ENCODE measurements at regions not wholly inside any gene's neighbourhood (a gene's known extent, or its start where the extent isn't known, plus 50 kb on each side); places are given as distances from the start of the nearest gene placed in this dataset.

DNA sequence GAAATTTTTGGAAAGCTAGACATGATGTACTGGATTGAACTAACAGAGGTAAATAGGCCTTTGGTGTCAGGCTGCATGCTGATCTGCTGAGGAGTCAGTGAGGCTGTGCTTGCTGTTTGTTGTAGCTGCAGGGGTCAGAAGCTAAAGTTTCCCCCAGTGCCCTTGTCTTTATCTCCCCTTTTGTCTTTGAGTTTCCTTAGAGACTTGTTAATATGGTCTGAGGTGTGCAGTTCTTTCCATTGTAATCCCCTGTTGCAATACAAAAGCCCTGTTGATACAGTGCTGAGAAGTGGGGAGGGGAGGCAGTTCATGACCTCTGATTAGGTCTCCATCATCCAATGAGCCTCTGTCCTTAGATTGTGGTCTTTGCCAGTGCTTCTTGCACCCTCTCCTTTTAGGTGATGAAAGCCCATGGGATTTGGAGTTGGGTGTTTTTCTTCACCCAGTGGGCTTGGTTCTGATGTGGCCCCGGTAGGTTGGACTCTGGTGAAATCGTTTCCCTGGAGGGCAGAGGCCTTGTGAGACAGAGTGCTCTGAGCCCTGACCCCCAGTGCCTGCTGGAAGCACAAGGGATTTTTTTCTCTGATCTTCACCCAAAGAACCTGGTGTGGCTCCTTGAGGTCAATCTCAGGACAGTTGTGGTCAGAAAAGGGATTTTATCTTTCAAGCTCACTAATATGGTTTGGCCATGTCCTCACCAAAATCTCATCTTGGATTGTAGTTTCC, 163.1 kb downstream of the TMEM18 start:
- Histone ChIP-seq H3K9ac (ENCODE audit: insufficient read depth, low read length) (no peak overlapping the region), H3K9me3 (ENCODE audit: control insufficient read depth, insufficient read depth, low read depth, low read length) (peaks cover 2% of the 10 kb centered on the region), H3K4me1 (ENCODE audit: control insufficient read depth, extremely low read depth, insufficient read depth, low read length) (no peaks in the 10 kb centered on the region), H2AFZ (ENCODE audit: low read length) (no peak overlapping the region), H3K4me3 (replicated peaks in 1 of 4; ENCODE audit: control extremely low read depth in 1 of 4, insufficient read depth in 1 of 4, low read depth in 3 of 4, low read length in 4 of 4) (no peak overlapping the region), H4K20me1 (ENCODE audit: control insufficient read depth, extremely low read depth, insufficient read depth, low read length) (no peaks in the 10 kb centered on the region), H3K27me3 (ENCODE audit: control insufficient read depth, insufficient read depth, low read length) (no peaks in the 10 kb centered on the region), H3K36me3 (ENCODE audit: control insufficient read depth, insufficient read depth, low read length) (no peaks in the 10 kb centered on the region), H3K4me2 (ENCODE audit: extremely low read depth, insufficient read depth, low read length) (no peak overlapping the region), H3K79me2 (ENCODE audit: control insufficient read depth, insufficient read depth, low read length) (no peaks in the 10 kb centered on the region), H3K27ac (ENCODE audit: insufficient read depth, low read length) (no peak overlapping the region)
- no peak for DNase-seq (ENCODE audit: low read depth in 2 of 2)
- TF ChIP-seq EZH2 (IDR thresholded peaks at IDR 0.05; ENCODE audit: low read length, missing control alignments), result no peak
- TF ChIP-seq CTCF (conservative IDR thresholded peaks at IDR 0.05 in 1 of 2, IDR thresholded peaks at IDR 0.05 in 1 of 2; ENCODE audit: low read depth in 1 of 2, low read length in 2 of 2), result no peak

GRCh38 chr2:510839-511238, 166.4 kb downstream of the TMEM18 start:
- Histone ChIP-seq H3K27me3 (ENCODE audit: control insufficient read depth, insufficient read depth, low read length) (no peaks in the 10 kb centered on the region), H3K9me3 (ENCODE audit: control insufficient read depth, insufficient read depth, low read depth, low read length) (peaks cover 2% of the 10 kb centered on the region), H3K4me2 (ENCODE audit: extremely low read depth, insufficient read depth, low read length) (no peak overlapping the region), H2AFZ (ENCODE audit: low read length) (no peak overlapping the region), H3K27ac (ENCODE audit: insufficient read depth, low read length) (no peak overlapping the region), H3K4me3 (replicated peaks in 1 of 4; ENCODE audit: control extremely low read depth in 1 of 4, insufficient read depth in 1 of 4, low read depth in 3 of 4, low read length in 4 of 4) (no peak overlapping the region), H3K4me1 (ENCODE audit: control insufficient read depth, extremely low read depth, insufficient read depth, low read length) (no peaks in the 10 kb centered on the region), H3K36me3 (ENCODE audit: control insufficient read depth, insufficient read depth, low read length) (no peaks in the 10 kb centered on the region), H4K20me1 (ENCODE audit: control insufficient read depth, extremely low read depth, insufficient read depth, low read length) (no peaks in the 10 kb centered on the region), H3K9ac (ENCODE audit: insufficient read depth, low read length) (no peak overlapping the region), H3K79me2 (ENCODE audit: control insufficient read depth, insufficient read depth, low read length) (no peaks in the 10 kb centered on the region)
- TF ChIP-seq CTCF (conservative IDR thresholded peaks at IDR 0.05 in 1 of 2, IDR thresholded peaks at IDR 0.05 in 1 of 2; ENCODE audit: low read depth in 1 of 2, low read length in 2 of 2) (no peak), EZH2 (IDR thresholded peaks at IDR 0.05; ENCODE audit: low read length, missing control alignments) (no peak)
- no peak for DNase-seq (ENCODE audit: low read depth in 2 of 2)

GRCh38 chr2:509888-510287, 167.3 kb downstream of the TMEM18 start:
- Histone ChIP-seq H3K36me3 (ENCODE audit: control insufficient read depth, insufficient read depth, low read length) (no peaks in the 10 kb centered on the region), H3K9me3 (ENCODE audit: control insufficient read depth, insufficient read depth, low read depth, low read length) (peaks cover 2% of the 10 kb centered on the region), H3K9ac (ENCODE audit: insufficient read depth, low read length) (no peak overlapping the region), H2AFZ (ENCODE audit: low read length) (no peak overlapping the region), H3K79me2 (ENCODE audit: control insufficient read depth, insufficient read depth, low read length) (no peaks in the 10 kb centered on the region), H3K4me2 (ENCODE audit: extremely low read depth, insufficient read depth, low read length) (no peak overlapping the region), H3K4me3 (replicated peaks in 1 of 4; ENCODE audit: control extremely low read depth in 1 of 4, insufficient read depth in 1 of 4, low read depth in 3 of 4, low read length in 4 of 4) (no peak overlapping the region), H3K4me1 (ENCODE audit: control insufficient read depth, extremely low read depth, insufficient read depth, low read length) (no peaks in the 10 kb centered on the region), H3K27ac (ENCODE audit: insufficient read depth, low read length) (no peak overlapping the region), H4K20me1 (ENCODE audit: control insufficient read depth, extremely low read depth, insufficient read depth, low read length) (no peaks in the 10 kb centered on the region), H3K27me3 (ENCODE audit: control insufficient read depth, insufficient read depth, low read length) (no peaks in the 10 kb centered on the region)
- DNase-seq (ENCODE audit: low read depth in 2 of 2), result no peak
- no peak for TF ChIP-seq CTCF (conservative IDR thresholded peaks at IDR 0.05 in 1 of 2, IDR thresholded peaks at IDR 0.05 in 1 of 2; ENCODE audit: low read depth in 1 of 2, low read length in 2 of 2)
- TF ChIP-seq EZH2 (IDR thresholded peaks at IDR 0.05; ENCODE audit: low read length, missing control alignments), result no peak
